ENCODE measurements at regions not wholly inside any gene's neighbourhood (a gene's known extent, or its start where the extent isn't known, plus 50 kb on each side); places are given as distances from the start of the nearest gene placed in this dataset.

DNA sequence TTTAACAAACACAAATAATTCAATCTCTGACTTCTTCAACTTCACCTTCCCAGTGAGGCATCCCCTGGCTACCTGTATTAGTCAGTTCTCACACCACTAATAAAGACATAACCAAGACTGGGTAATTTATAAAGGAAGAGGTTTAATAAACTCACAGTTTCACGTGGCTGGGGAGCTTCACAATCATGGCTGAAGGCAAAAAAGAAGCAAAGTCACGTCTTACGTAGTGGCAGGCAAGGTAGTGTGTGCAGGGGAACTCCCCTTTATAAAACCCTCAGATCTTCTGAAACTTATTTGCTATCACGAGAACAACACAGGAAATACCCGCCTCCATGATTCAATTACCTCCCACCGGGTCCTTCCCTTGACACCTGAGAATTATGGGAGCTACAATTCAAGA lies 478.5 kb downstream of the ADGRL2 start:
- TF ChIP-seq POLR2A (IDR thresholded peaks at IDR 0.05): no peak
- TF ChIP-seq, protein P1, sequence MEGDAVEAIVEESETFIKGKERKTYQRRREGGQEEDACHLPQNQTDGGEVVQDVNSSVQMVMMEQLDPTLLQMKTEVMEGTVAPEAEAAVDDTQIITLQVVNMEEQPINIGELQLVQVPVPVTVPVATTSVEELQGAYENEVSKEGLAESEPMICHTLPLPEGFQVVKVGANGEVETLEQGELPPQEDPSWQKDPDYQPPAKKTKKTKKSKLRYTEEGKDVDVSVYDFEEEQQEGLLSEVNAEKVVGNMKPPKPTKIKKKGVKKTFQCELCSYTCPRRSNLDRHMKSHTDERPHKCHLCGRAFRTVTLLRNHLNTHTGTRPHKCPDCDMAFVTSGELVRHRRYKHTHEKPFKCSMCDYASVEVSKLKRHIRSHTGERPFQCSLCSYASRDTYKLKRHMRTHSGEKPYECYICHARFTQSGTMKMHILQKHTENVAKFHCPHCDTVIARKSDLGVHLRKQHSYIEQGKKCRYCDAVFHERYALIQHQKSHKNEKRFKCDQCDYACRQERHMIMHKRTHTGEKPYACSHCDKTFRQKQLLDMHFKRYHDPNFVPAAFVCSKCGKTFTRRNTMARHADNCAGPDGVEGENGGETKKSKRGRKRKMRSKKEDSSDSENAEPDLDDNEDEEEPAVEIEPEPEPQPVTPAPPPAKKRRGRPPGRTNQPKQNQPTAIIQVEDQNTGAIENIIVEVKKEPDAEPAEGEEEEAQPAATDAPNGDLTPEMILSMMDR (IDR thresholded peaks at IDR 0.05 in 4 of 5, conservative IDR thresholded peaks at IDR 0.05 in 1 of 5): no peak

All from gastrocnemius medialis (tissue), 4 donors.